ENCODE measurements at regions not wholly inside any gene's neighbourhood (a gene's known extent, or its start where the extent isn't known, plus 50 kb on each side); places are given as distances from the start of the nearest gene placed in this dataset.

GRCh38 chr13:94822356-94822755, 110.0 kb upstream of the SOX21 start:
- H2AFZ ChIP-seq (ENCODE audit: low read length) = no peak overlapping the region
- no peak overlapping the region for H3K4me3 ChIP-seq (ENCODE audit: insufficient read depth, low read length)
- H3K4me2 ChIP-seq (ENCODE audit: insufficient read depth, low read length) = no peak overlapping the region
- H3K36me3 ChIP-seq (ENCODE audit: insufficient read depth, low read length) = no peaks in the 10 kb centered on the region
- H4K20me1 ChIP-seq (ENCODE audit: insufficient read depth, low read length) = no peaks in the 10 kb centered on the region
- H3K79me2 ChIP-seq (ENCODE audit: insufficient read depth, low read length) = no peaks in the 10 kb centered on the region
- H3K4me1 ChIP-seq (ENCODE audit: insufficient read depth, low read length) = no peaks in the 10 kb centered on the region
- no peak overlapping the region for H3K27ac ChIP-seq (ENCODE audit: low read depth, low read length)
- TF ChIP-seq CTCF (IDR thresholded peaks at IDR 0.05; ENCODE audit: extremely low read depth, low read depth, low read length) = no peak
- no peak for DNase-seq (ENCODE audit: insufficient read length, low spot score, missing footprints)
- H3K9me3 ChIP-seq (ENCODE audit: low read depth, low read length) = no peaks in the 10 kb centered on the region
- H3K27me3 ChIP-seq (ENCODE audit: insufficient read depth, low read length) = peaks cover under 1% of the 10 kb centered on the region

- Histone ChIP-seq H3K27me3 (ENCODE audit: insufficient read depth, low read length) (peaks cover 1% of the 10 kb centered on the region), H3K9me3 (ENCODE audit: low read depth, low read length) (no peaks in the 10 kb centered on the region), H3K4me3 (ENCODE audit: insufficient read depth, low read length) (no peak overlapping the region), H3K4me1 (ENCODE audit: insufficient read depth, low read length) (no peaks in the 10 kb centered on the region), H3K4me2 (ENCODE audit: insufficient read depth, low read length) (no peak overlapping the region), H4K20me1 (ENCODE audit: insufficient read depth, low read length) (no peaks in the 10 kb centered on the region), H3K36me3 (ENCODE audit: insufficient read depth, low read length) (no peaks in the 10 kb centered on the region), H2AFZ (ENCODE audit: low read length) (no peak overlapping the region), H3K27ac (ENCODE audit: low read depth, low read length) (no peak overlapping the region), H3K79me2 (ENCODE audit: insufficient read depth, low read length) (no peaks in the 10 kb centered on the region)
- TF ChIP-seq CTCF (IDR thresholded peaks at IDR 0.05; ENCODE audit: extremely low read depth, low read depth, low read length) = no peak
- DNase-seq (ENCODE audit: insufficient read length, low spot score, missing footprints) = no peak
Observed at GRCh38 chr13:94816256-94816655, 103.9 kb upstream of the SOX21 start.

- Histone ChIP-seq H3K4me2 (ENCODE audit: insufficient read depth, low read length) (no peak overlapping the region), H3K9me3 (ENCODE audit: low read depth, low read length) (no peaks in the 10 kb centered on the region), H3K4me1 (ENCODE audit: insufficient read depth, low read length) (no peaks in the 10 kb centered on the region), H3K27ac (ENCODE audit: low read depth, low read length) (no peak overlapping the region), H3K36me3 (ENCODE audit: insufficient read depth, low read length) (no peaks in the 10 kb centered on the region), H2AFZ (ENCODE audit: low read length) (no peak overlapping the region), H4K20me1 (ENCODE audit: insufficient read depth, low read length) (no peaks in the 10 kb centered on the region), H3K27me3 (ENCODE audit: insufficient read depth, low read length) (peaks cover 3% of the 10 kb centered on the region), H3K4me3 (ENCODE audit: insufficient read depth, low read length) (no peak overlapping the region), H3K79me2 (ENCODE audit: insufficient read depth, low read length) (no peaks in the 10 kb centered on the region)
- DNase-seq (ENCODE audit: insufficient read length, low spot score, missing footprints) = no peak
- no peak for TF ChIP-seq CTCF (IDR thresholded peaks at IDR 0.05; ENCODE audit: extremely low read depth, low read depth, low read length)
Observed at GRCh38 chr13:94813920-94814475, 101.7 kb upstream of the SOX21 start.

- no peaks in the 10 kb centered on the region for H3K79me2 ChIP-seq (ENCODE audit: insufficient read depth, low read length)
- H3K36me3 ChIP-seq (ENCODE audit: insufficient read depth, low read length) = no peaks in the 10 kb centered on the region
- no peaks in the 10 kb centered on the region for H3K4me1 ChIP-seq (ENCODE audit: insufficient read depth, low read length)
- H3K27ac ChIP-seq (ENCODE audit: low read depth, low read length) = no peak overlapping the region
- no peak overlapping the region for H3K4me2 ChIP-seq (ENCODE audit: insufficient read depth, low read length)
- H3K4me3 ChIP-seq (ENCODE audit: insufficient read depth, low read length) = no peak overlapping the region
- H4K20me1 ChIP-seq (ENCODE audit: insufficient read depth, low read length) = no peaks in the 10 kb centered on the region
- H3K27me3 ChIP-seq (ENCODE audit: insufficient read depth, low read length) = peaks cover 3% of the 10 kb centered on the region
- DNase-seq (ENCODE audit: insufficient read length, low spot score, missing footprints) = no peak
- no peak for TF ChIP-seq CTCF (IDR thresholded peaks at IDR 0.05; ENCODE audit: extremely low read depth, low read depth, low read length)
- no peak overlapping the region for H2AFZ ChIP-seq (ENCODE audit: low read length)
- H3K9me3 ChIP-seq (ENCODE audit: low read depth, low read length) = no peaks in the 10 kb centered on the region
Observed at GRCh38 chr13:94811753-94812152, 99.4 kb upstream of the SOX21 start.
